Tibial artery (tissue), 4 donors: ENCODE measurements at regions not wholly inside any gene's neighbourhood (a gene's known extent, or its start where the extent isn't known, plus 50 kb on each side); places are given as distances from the start of the nearest gene placed in this dataset.

Source experiments
- DNase-seq, 2 donors: peaks; one replicate each; pipeline ENCODE4 v3.0.0-alpha.2; 2019
- H3K27ac ChIP-seq, 2 donors: fragments of 200-600 bp; sonication (generic) in 1 of 2; 1 replicate in 1 of 2; 2 replicates in 1 of 2; pipeline ENCODE4 v1.5.1; 2018 to 2019; ENCODE audit warnings: mild to moderate bottlenecking in 1 of 2
- H3K27me3 ChIP-seq, 2 donors: fragments of 200-600 bp; sonication (generic) in 1 of 2; one replicate each; pipeline versions ENCODE4 v1.5.1 to v1.6.0; 2016 to 2019
- H3K36me3 ChIP-seq, 3 donors: fragments of 200-600 bp; sonication (generic) in 2 of 3; one replicate each; pipeline ENCODE4 v1.5.1; 2016 to 2019; ENCODE audit warnings: mild to moderate bottlenecking in 2 of 3
- H3K4me1 ChIP-seq, 4 donors: fragments of 200-600 bp; sonication (generic) in 2 of 4; 1 replicate in 3 of 4; 2 replicates in 1 of 4; pipeline ENCODE4 v1.5.1; 2016 to 2019
- H3K4me3 ChIP-seq, 2 donors: fragments of 200-600 bp; sonication (generic) in 1 of 2; 1 replicate in 1 of 2; 2 replicates in 1 of 2; pipeline ENCODE4 v1.5.1; 2018 to 2019; ENCODE audit warnings: mild to moderate bottlenecking in 2 of 2
- H3K9me3 ChIP-seq, 3 donors: fragments of 200-600 bp; sonication (generic) in 1 of 3; one replicate each; pipeline ENCODE4 v1.5.1; 2016 to 2019
- CTCF ChIP-seq, 2 experiments: fragments of 200-600 bp in 1 of 2; fragments of 450-650 bp in 1 of 2; IDR thresholded peaks; one replicate each; pipeline ENCODE4 v1.5.1; 2017 to 2019; ENCODE audit warnings: antibody characterized with exemption in 2 of 2, mild to moderate bottlenecking in 1 of 2, moderate library complexity in 1 of 2
- intact Hi-C: fragments of 100-400 bp; cut with DNase I; formaldehyde crosslinking; loops from one replicate; pipeline ENCODE4 v1.15.0; 2023; ENCODE audit warnings: low total_unique reads

- Histone ChIP-seq H3K4me3 (no peak overlapping the region), H3K36me3 (no peaks in the 10 kb centered on the region), H3K9me3 (no peaks in the 10 kb centered on the region), H3K4me1 (no peaks in the 10 kb centered on the region), H3K27me3 (peaks cover 0 to 4% of the 10 kb centered on the region in 2 donors), H3K27ac (no peak overlapping the region)
- TF ChIP-seq CTCF (IDR thresholded peaks at IDR 0.05) = no peak
- intact Hi-C loops = no loop called here
- no peak for DNase-seq
Measured at GRCh38 chr2:45156605-45157004, 147.4 kb upstream of the SIX2 start.

GRCh38 chr2:45154606-45155155 lies 145.4 kb upstream of the SIX2 start:
- no peak for TF ChIP-seq CTCF (IDR thresholded peaks at IDR 0.05)
- Histone ChIP-seq H3K36me3 (no peaks in the 10 kb centered on the region), H3K4me3 (no peak overlapping the region), H3K4me1 (no peaks in the 10 kb centered on the region), H3K27me3 (peaks cover 0 to 3% of the 10 kb centered on the region in 2 donors), H3K27ac (no peak overlapping the region), H3K9me3 (peaks cover 0 to 14% (median 14%) of the 10 kb centered on the region in 3 donors)
- DNase-seq = no peak
- intact Hi-C loops = no loop called here

- no peaks in the 10 kb centered on the region for H3K36me3 ChIP-seq
- H3K9me3 ChIP-seq = peaks cover 0 to 14% (median 14%) of the 10 kb centered on the region in 3 donors
- H3K4me3 ChIP-seq = no peak overlapping the region
- TF ChIP-seq CTCF (IDR thresholded peaks at IDR 0.05) = no peak
- DNase-seq = no peak
- no peaks in the 10 kb centered on the region for H3K27me3 ChIP-seq
- intact Hi-C loops = no loop called here
- no peak overlapping the region for H3K27ac ChIP-seq
- H3K4me1 ChIP-seq = no peaks in the 10 kb centered on the region
Measured at GRCh38 chr2:45154144-45154543, 144.9 kb upstream of the SIX2 start.

- H3K4me1 ChIP-seq = no peaks in the 10 kb centered on the region
- no peak for TF ChIP-seq CTCF (IDR thresholded peaks at IDR 0.05)
- H3K27me3 ChIP-seq = no peaks in the 10 kb centered on the region
- intact Hi-C loops = no loop called here
- H3K9me3 ChIP-seq = peaks cover 0 to 14% (median 14%) of the 10 kb centered on the region in 3 donors
- no peak for DNase-seq
- H3K4me3 ChIP-seq = no peak overlapping the region
- H3K36me3 ChIP-seq = no peaks in the 10 kb centered on the region
- no peak overlapping the region for H3K27ac ChIP-seq
Measured at GRCh38 chr2:45153121-45153520, 143.9 kb upstream of the SIX2 start.

- Histone ChIP-seq H3K9me3 (peaks cover 0 to 14% (median 14%) of the 10 kb centered on the region in 3 donors), H3K4me3 (no peak overlapping the region), H3K36me3 (no peaks in the 10 kb centered on the region), H3K4me1 (no peaks in the 10 kb centered on the region), H3K27ac (no peak overlapping the region), H3K27me3 (no peaks in the 10 kb centered on the region)
- intact Hi-C loops = no loop called here
- no peak for DNase-seq
- TF ChIP-seq CTCF (IDR thresholded peaks at IDR 0.05) = no peak
Measured at GRCh38 chr2:45152691-45153090, 143.4 kb upstream of the SIX2 start.
